Left hindlimb (tissue), 1 donor: ENCODE measurements at regions not wholly inside any gene's neighbourhood (a gene's known extent, or its start where the extent isn't known, plus 50 kb on each side); places are given as distances from the start of the nearest gene placed in this dataset.

ENCODE experiments used
- DNase-seq: peaks from one replicate; pipeline ENCODE4 v3.0.0-alpha.2; 2018

- no peak for DNase-seq
Observed at GRCh38 chr4:74615411-74615810, 170.5 kb downstream of the AREG start.

- no peak for DNase-seq
Observed at GRCh38 chr4:74618166-74618565, 173.2 kb downstream of the AREG start.

DNA sequence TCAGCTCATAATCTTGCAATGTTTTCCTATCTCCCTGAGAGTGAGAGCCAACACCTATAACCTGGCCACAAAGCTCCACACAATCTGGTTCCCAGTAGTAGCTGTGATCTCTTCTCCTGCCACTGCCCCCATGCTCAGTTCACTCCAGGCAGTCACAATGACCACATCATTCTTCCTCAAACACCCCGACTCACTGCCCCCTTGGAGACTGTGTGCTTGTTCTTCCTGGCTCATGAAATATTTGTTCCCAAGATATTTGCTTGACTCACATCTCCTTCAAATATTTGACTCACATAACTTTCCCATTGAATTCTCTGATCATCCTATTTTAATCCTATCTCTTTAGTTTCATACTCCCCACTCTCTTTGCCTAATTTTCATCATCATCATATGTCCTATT lies 173.7 kb downstream of the AREG start:
- DNase-seq = no peak

- no peak for DNase-seq
Observed at GRCh38 chr4:74619931-74620702, 174.2 kb downstream of the BTC start.

DNA sequence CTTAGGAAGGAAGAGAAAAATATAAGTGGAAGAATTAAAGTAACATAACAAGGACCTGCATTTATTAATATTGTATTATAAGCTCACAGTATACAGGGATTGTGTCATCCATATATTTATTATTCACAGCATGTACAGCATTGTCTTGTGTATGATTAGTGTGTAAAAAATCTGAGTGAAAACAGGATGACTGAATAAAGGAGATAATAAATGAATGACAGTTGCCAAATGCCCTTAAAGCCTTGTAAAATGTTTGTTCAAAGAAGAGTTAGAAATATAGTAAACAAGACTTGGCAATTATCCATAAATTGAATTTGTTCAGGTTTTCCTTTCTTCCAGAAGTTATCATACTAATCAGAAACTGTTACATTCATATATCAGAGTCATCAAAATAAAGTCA lies 172.7 kb downstream of the BTC start:
- DNase-seq = no peak

DNA sequence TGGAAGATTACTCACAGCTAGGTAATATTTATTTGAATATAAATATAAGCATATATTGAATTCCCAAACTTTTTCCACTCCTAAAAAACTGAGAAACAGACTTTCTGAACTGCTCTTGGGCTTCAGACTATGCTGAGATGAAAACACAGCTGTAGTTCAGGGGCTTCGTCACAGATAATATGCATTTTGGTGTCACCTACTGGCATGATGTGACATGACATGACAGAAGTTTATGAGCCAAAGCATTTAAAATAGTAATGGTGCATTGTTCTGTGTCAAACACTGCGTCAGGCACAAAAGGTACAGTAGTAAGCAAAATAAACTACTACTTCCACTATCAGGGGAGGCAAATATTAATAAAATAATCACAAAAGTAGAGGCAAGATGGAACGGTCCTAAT lies 171.3 kb downstream of the BTC start:
- no peak for DNase-seq

- no peak for DNase-seq
Observed at GRCh38 chr4:74624351-74625151, 169.8 kb downstream of the BTC start.

- no peak for DNase-seq
Observed at GRCh38 chr4:74625981-74626380, 168.3 kb downstream of the BTC start.

DNA sequence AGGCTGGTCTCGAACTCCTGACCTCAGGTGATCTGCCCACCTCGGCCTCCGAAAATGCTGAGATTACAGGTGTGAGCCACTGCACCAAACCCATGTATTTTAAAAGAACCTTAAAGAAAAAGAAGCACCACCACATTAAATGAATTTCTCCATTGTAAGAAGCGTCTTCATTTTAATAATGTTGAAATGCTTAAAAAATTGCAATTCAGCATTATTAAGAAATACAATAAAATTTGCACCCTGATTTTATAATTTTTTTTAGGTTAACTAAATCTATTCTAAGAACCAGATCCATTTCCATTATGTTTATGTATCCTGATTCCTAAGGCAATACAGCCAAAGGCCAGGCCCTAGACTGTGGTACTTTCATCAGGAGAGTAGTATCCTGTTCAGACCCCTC lies 167.2 kb downstream of the BTC start:
- no peak for DNase-seq

DNA sequence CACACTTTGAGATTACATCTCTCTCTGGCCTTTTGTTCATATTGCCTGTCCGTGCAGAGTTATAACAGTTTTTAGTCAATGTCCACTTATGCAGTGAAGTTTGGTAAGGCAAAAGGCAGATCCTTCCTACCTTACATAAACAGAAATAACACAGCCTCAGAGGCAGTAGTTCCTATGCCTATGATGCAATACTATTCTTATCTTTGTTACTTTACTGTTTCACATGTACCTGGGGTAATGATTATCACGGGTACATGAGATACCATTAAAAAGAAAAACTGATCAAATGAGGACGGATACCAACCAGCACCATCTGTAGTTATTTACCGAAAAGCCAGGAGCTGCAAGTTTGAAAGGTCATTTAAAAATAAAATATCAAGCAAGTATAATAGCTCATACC lies 166.8 kb downstream of the BTC start:
- no peak for DNase-seq

- no peak for DNase-seq
Observed at GRCh38 chr4:74628852-74629620, 165.3 kb downstream of the BTC start.

DNA sequence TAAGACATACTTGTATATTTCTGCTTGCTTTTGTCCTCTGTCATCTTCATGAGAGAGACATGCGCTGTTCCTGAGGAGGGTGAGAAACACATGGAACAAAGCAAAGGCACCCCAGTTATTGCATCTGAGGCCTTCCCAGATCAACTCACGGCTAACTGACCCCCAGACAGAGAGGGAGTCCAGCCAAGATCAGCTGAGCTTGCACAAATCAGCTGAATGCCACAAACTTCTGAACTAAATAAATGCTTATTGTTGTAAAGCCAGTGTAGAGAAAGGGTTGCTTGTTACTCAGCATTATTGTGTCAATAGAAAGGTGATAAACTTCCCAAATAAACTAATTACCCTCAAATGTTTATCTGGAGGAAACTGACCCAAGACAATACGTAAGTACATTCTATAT lies 163.8 kb downstream of the BTC start:
- DNase-seq = no peak

DNA sequence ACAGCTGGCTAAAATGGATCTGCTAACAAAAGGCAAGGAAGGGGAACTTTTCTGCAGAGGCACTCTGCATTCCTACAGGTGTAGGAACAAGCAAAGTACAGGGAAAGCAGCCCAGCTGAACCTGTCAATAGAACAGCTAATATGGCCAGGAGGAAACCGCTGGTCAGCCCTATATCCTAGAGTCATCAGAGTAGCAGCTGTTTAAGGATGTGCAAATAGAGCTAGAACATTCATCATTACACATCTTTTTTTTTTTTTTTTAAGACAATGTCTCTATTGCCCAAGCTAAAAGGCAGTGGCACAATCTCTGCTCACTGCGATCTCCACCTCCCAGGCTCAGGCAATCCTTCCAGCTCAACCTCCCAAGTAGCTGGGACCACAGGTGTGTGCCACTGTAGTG lies 163.0 kb downstream of the BTC start:
- DNase-seq = no peak

- DNase-seq = no peak
Observed at GRCh38 chr4:74631988-74632387, 162.3 kb downstream of the BTC start.

DNA sequence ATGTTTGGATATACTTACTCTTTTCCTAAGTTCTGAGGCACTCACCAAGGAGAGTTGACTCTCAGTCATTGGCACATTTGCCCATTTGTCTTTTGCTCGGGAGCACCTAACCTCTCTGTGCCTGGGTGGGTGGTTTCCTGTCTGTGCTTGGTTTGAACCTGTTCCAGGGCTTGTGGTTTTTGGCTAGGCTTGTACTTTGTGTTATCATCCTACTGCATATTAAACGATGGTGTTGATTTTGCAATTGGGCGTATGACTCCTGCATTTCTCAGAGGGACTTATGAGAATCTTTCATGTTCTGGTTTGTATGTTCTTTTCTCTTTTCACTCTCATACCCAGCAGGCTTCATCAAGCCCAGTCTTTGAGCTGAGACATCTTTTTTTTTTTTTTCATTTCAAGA lies 161.7 kb downstream of the BTC start:
- no peak for DNase-seq

GRCh38 chr4:74635074-74635473 lies 159.2 kb downstream of the BTC start:
- DNase-seq = no peak

DNA sequence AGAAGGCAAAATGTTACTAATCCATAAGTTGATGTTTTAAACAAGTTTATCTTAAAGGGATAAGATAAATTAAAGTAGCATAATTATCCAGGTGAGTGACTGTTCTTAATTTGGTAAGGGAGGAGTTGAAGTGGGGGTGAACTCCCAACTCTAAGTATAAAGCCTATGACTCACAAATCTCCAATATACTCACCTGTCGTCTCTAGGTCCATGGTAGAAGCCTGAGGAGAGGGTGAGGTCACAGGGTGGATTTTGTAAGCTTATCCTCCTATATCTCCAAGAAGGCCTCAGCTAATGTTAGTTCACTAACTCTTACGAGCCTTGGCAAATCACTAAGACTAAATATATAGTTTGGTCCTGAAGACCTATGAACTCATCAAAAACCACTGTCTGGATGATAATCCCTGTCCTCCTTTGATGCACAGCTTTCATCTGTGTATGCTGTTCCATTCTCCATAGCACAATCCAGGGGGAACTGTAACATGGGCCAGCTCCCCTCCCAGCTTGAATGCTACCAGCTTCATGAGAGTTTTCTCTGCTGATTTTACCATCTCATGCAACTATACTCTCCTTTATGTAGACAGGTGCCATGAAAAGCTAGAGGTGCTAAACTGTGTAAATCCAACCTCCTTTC lies 158.7 kb downstream of the BTC start:
- no peak for DNase-seq

DNA sequence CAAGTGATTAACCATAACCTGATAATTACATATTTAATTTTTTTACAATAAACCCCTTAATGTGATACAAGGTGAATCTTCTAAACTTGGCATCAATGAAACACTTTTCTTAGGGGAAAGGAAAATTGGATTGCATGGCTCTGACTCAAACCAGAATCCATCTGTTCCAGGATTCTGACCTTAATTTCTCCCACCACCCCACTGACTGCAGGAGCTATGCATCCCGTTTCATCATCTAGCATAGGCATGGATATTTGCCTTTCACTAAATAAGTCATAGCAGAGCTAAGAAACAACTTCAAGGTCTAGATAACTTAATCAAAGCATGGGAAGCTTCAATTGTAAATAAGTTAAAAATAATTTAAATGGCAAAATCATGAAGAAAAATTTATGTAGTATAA lies 156.3 kb downstream of the BTC start:
- DNase-seq = no peak

DNA sequence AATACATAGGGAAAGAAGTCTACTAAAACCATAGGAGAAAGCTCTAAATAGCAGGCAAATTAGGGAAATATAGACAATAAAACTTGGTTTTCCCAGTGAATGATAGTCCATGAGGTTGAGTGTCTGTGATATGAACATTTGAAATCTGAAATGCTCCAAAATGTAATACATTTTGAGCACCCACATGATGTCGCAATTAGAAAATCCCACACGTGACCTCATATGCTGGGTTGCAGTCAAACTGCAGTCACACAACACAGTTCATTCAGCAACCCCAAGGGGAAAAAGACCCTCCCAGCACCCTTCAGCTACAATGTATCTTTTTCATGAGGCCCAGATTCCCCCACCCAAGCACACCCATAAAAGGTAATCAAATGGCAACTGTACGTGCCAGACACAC lies 155.6 kb downstream of the BTC start:
- DNase-seq = no peak

- DNase-seq = no peak
Observed at GRCh38 chr4:74640111-74640903, 154.0 kb downstream of the BTC start.

GRCh38 chr4:74642006-74642405 lies 152.3 kb downstream of the BTC start:
- no peak for DNase-seq

DNA sequence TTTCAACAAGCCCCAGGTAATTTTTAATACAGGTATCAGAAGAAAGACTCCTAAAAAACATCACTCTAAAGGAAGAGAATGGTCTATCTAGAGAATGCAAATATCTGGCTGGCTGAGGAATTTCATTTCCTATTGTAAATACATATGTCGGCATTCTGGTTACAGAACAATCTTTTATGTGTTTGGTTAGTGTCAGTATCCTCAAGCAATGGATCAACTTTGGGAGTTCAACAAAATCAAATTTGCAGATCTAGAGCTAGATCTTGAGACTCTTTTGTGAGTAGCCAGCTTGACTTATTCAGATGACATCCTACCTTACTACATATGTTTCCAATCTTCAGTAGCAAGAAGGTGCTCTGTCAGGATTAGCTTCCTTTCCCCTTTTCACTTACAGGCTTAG lies 145.1 kb downstream of the BTC start:
- no peak for DNase-seq
